ENCODE measurements at regions not wholly inside any gene's neighbourhood (a gene's known extent, or its start where the extent isn't known, plus 50 kb on each side); places are given as distances from the start of the nearest gene placed in this dataset.

GRCh38 chr4:62256479-62256878, 1056.4 kb downstream of the ADGRL3 start:
- DNase-seq = no peak
- Histone ChIP-seq H4K20me1 (ENCODE audit: control insufficient read depth, insufficient read depth, insufficient read length) (no peaks in the 10 kb centered on the region), H2BK12ac (ENCODE audit: insufficient read length, low read depth, low read length) (no peak overlapping the region), H2AFZ (ENCODE audit: low read length) (no peak overlapping the region), H3K23ac (ENCODE audit: insufficient read length, low read depth, low read length) (no peak overlapping the region), H3K56ac (ENCODE audit: insufficient read length, low read depth, low read length) (no peak overlapping the region), H3K79me2 (ENCODE audit: insufficient read depth, low read length) (no peaks in the 10 kb centered on the region), H3K27me3 (ENCODE audit: insufficient read depth, low read length) (no peaks in the 10 kb centered on the region), H4K91ac (ENCODE audit: insufficient read length, low read depth, low read length) (no peak overlapping the region), H3K4ac (ENCODE audit: low read depth, low read length) (no peak overlapping the region), H3K4me2 (ENCODE audit: insufficient read depth, insufficient read length, low read length) (no peak overlapping the region), H3K18ac (ENCODE audit: insufficient read length, low read depth, low read length) (no peak overlapping the region), H3K9me3 (ENCODE audit: control insufficient read depth, low read depth, low read length) (no peaks in the 10 kb centered on the region), H2AK5ac (ENCODE audit: insufficient read length, low read length) (no peak overlapping the region), H2BK15ac (ENCODE audit: low read depth, low read length) (no peak overlapping the region), H2BK120ac (ENCODE audit: low read depth, low read length, poor library complexity, severe bottlenecking) (no peak overlapping the region), H3K27ac (ENCODE audit: insufficient read length, low read depth, low read length) (no peak overlapping the region), H4K8ac (replicated peaks; ENCODE audit: insufficient read length, low read depth, low read length) (no peak overlapping the region), H4K5ac (ENCODE audit: insufficient read length, low read depth, low read length) (no peak overlapping the region), H3K23me2 (ENCODE audit: insufficient read length, low read depth, low read length, poor library complexity, severe bottlenecking) (no peaks in the 10 kb centered on the region), H2BK20ac (ENCODE audit: low read depth, low read length, poor library complexity, severe bottlenecking) (no peak overlapping the region), H3K9ac (ENCODE audit: extremely low read depth, insufficient read length, low read length) (no peak overlapping the region), H2BK5ac (ENCODE audit: insufficient read length, low read length) (no peak overlapping the region), H3K14ac (ENCODE audit: insufficient read depth, low read length) (no peak overlapping the region), H3K79me1 (ENCODE audit: insufficient read depth, low read depth, low read length, poor library complexity, severe bottlenecking) (no peaks in the 10 kb centered on the region), H3K4me1 (ENCODE audit: insufficient read depth, low read length) (no peaks in the 10 kb centered on the region; the same call in 1 of the 2 replicates), H3T11ph (ENCODE audit: low read length) (no peak overlapping the region)
- no peak overlapping the region for H3K4me3 Mint-ChIP-seq
- no peak for TF ChIP-seq CTCF (conservative IDR thresholded peaks at IDR 0.05)
- no peak overlapping the region for H3K27ac Mint-ChIP-seq
- H3K27me3 Mint-ChIP-seq (ENCODE audit: low read depth) = no peaks in the 10 kb centered on the region
- no peaks in the 10 kb centered on the region; a peak in 1 of 5 replicates for H3K9me3 Mint-ChIP-seq
- no peaks in the 10 kb centered on the region for H3K36me3 Mint-ChIP-seq (ENCODE audit: insufficient read depth in 1 of 3, low read depth in 3 of 3)
- peaks cover 7 to 11% of the 10 kb centered on the region in 2 experiments for H3K4me1 Mint-ChIP-seq

Measured in H9 (cell line).